Activated CD4-positive, alpha-beta T cell treated with anti-CD3 and anti-CD28 coated beads for 36 hours (primary cell): ENCODE measurements at regions not wholly inside any gene's neighbourhood (a gene's known extent, or its start where the extent isn't known, plus 50 kb on each side); places are given as distances from the start of the nearest gene placed in this dataset.

Source experiments
- ATAC-seq: fragments of 200-7000 bp; cut with Tn5 transposase; one replicate; pipeline ENCODE4 v1.10.0; 2021; ENCODE audit warnings: mild to moderate bottlenecking, moderate library complexity
- CTCF ChIA-PET: fragments of 350-600 bp; sonication (Branson Sonifier 250); formaldehyde crosslinking; loops from one replicate; lab custom pipeline; 2021; ENCODE audit warnings: antibody characterized with exemption; lab: Charles Lee
- POLR2A ChIA-PET: fragments of 350-600 bp; sonication (Branson Sonifier 250); formaldehyde crosslinking; loops from one replicate; lab custom pipeline; 2021; ENCODE audit warnings: antibody characterized with exemption, inconsistent platforms; lab: Charles Lee
- DNase-seq: peaks from one replicate; pipeline ENCODE4 v3.0.0-alpha.2; 2020
- H3K27ac Mint-ChIP-seq: one replicate; pipeline ENCODE4 v1.8.0; 2021; ENCODE audit warnings: mixed read lengths
- H3K27me3 Mint-ChIP-seq: one replicate; pipeline ENCODE4 v1.8.0; 2021; ENCODE audit warnings: mixed read lengths
- H3K36me3 Mint-ChIP-seq: one replicate; pipeline ENCODE4 v1.8.0; 2021; ENCODE audit warnings: low read depth, mixed read lengths
- H3K4me1 Mint-ChIP-seq: one replicate; pipeline ENCODE4 v1.8.0; 2021; ENCODE audit warnings: mixed read lengths
- H3K4me3 Mint-ChIP-seq: one replicate; pipeline ENCODE4 v1.8.0; 2021; ENCODE audit warnings: mild to moderate bottlenecking, moderate library complexity, mixed read lengths
- H3K9me3 Mint-ChIP-seq: one replicate; pipeline ENCODE4 v1.8.0; 2021; ENCODE audit warnings: low read depth, mixed read lengths
- intact Hi-C, 2 experiments: fragments of 100-400 bp; cut with DNase I in 1 of 2; cut with micrococcal nuclease in 1 of 2; formaldehyde crosslinking; loops; one replicate each; pipeline versions ENCODE4 v1.14.2 to v1.15.1; 2022 to 2024; cut with DNase I, micrococcal nuclease

GRCh38 chr9:119844431-119844830 lies 475.2 kb upstream of the BRINP1 start:
- intact Hi-C loops, result no loop called here
- no peak for DNase-seq
- POLR2A ChIA-PET, result no interaction called here
- H3K9me3 Mint-ChIP-seq, result no peaks in the 10 kb centered on the region
- H3K27me3 Mint-ChIP-seq, result no peaks in the 10 kb centered on the region
- CTCF ChIA-PET, result interaction anchor here (1.0 kb wide), 1 partner anchor 288 kb away, joined by 3 read pairs; no protein-coding TSS in a partner anchor
- H3K4me1 Mint-ChIP-seq, result no peaks in the 10 kb centered on the region
- no peak for ATAC-seq
- no peak overlapping the region for H3K4me3 Mint-ChIP-seq
- H3K36me3 Mint-ChIP-seq, result no peaks in the 10 kb centered on the region
- H3K27ac Mint-ChIP-seq, result no peak overlapping the region

- ChIA-PET CTCF (no interaction called here), POLR2A (no interaction called here)
- Mint-ChIP-seq H3K4me1 (no peaks in the 10 kb centered on the region), H3K36me3 (no peaks in the 10 kb centered on the region), H3K4me3 (no peak overlapping the region), H3K9me3 (peaks cover 3% of the 10 kb centered on the region), H3K27me3 (no peaks in the 10 kb centered on the region), H3K27ac (no peak overlapping the region)
- intact Hi-C loops, result no loop called here
- DNase-seq (no peak), ATAC-seq (no peak)
Observed at GRCh38 chr9:119841016-119841415, 471.8 kb upstream of the BRINP1 start.

GRCh38 chr9:119839888-119840287 lies 470.7 kb upstream of the BRINP1 start:
- Mint-ChIP-seq H3K9me3 (peaks cover 3% of the 10 kb centered on the region), H3K4me3 (no peak overlapping the region), H3K27me3 (no peaks in the 10 kb centered on the region), H3K27ac (no peak overlapping the region), H3K36me3 (no peaks in the 10 kb centered on the region), H3K4me1 (no peaks in the 10 kb centered on the region)
- CTCF ChIA-PET, result no interaction called here
- ATAC-seq (no peak), DNase-seq (no peak)
- POLR2A ChIA-PET, result interaction anchor here (0.6 kb wide), 1 partner anchor 9 kb away, joined by 3 read pairs; no protein-coding TSS in a partner anchor
- intact Hi-C loops, result no loop called here

- H3K27me3 Mint-ChIP-seq, result peaks cover 5% of the 10 kb centered on the region
- ChIA-PET POLR2A (no interaction called here), CTCF (no interaction called here)
- intact Hi-C loops, result no loop called here
- no peak overlapping the region for H3K27ac Mint-ChIP-seq
- no peak overlapping the region for H3K4me3 Mint-ChIP-seq
- ATAC-seq (no peak), DNase-seq (no peak)
- H3K36me3 Mint-ChIP-seq, result no peaks in the 10 kb centered on the region
- H3K9me3 Mint-ChIP-seq, result peaks cover 3% of the 10 kb centered on the region
- no peaks in the 10 kb centered on the region for H3K4me1 Mint-ChIP-seq
Observed at GRCh38 chr9:119838210-119838609, 469.0 kb upstream of the BRINP1 start.

GRCh38 chr9:119836036-119836435 lies 466.8 kb upstream of the BRINP1 start:
- H3K27me3 Mint-ChIP-seq, result peaks cover 5% of the 10 kb centered on the region
- H3K27ac Mint-ChIP-seq, result no peak overlapping the region
- H3K9me3 Mint-ChIP-seq, result peaks cover 3% of the 10 kb centered on the region
- POLR2A ChIA-PET, result no interaction called here
- DNase-seq (no peak), ATAC-seq (no peak)
- CTCF ChIA-PET, result no interaction called here
- intact Hi-C loops, result no loop called here
- H3K36me3 Mint-ChIP-seq, result no peaks in the 10 kb centered on the region
- H3K4me3 Mint-ChIP-seq, result no peak overlapping the region
- H3K4me1 Mint-ChIP-seq, result no peaks in the 10 kb centered on the region

GRCh38 chr9:119834064-119834620 lies 464.9 kb upstream of the BRINP1 start:
- ChIA-PET POLR2A (no interaction called here), CTCF (no interaction called here)
- H3K27ac Mint-ChIP-seq, result no peak overlapping the region
- no peaks in the 10 kb centered on the region for H3K4me1 Mint-ChIP-seq
- no peak for ATAC-seq
- peaks cover 5% of the 10 kb centered on the region for H3K27me3 Mint-ChIP-seq
- H3K9me3 Mint-ChIP-seq, result peaks cover 3% of the 10 kb centered on the region
- no peak overlapping the region for H3K4me3 Mint-ChIP-seq
- DNase-seq, result no peak
- intact Hi-C loops, result no loop called here
- no peaks in the 10 kb centered on the region for H3K36me3 Mint-ChIP-seq

GRCh38 chr9:119831309-119831708 lies 462.1 kb upstream of the BRINP1 start:
- Mint-ChIP-seq H3K4me1 (no peaks in the 10 kb centered on the region), H3K9me3 (no peaks in the 10 kb centered on the region)
- CTCF ChIA-PET, result no interaction called here

GRCh38 chr9:119829748-119830147 lies 460.5 kb upstream of the BRINP1 start:
- Mint-ChIP-seq H3K27ac (no peak overlapping the region), H3K4me3 (no peak overlapping the region), H3K4me1 (no peaks in the 10 kb centered on the region), H3K27me3 (peaks cover 7% of the 10 kb centered on the region), H3K9me3 (no peaks in the 10 kb centered on the region), H3K36me3 (no peaks in the 10 kb centered on the region)
- POLR2A ChIA-PET, result no interaction called here
- intact Hi-C loops, result no loop called here
- no peak for ATAC-seq
- no peak for DNase-seq
- CTCF ChIA-PET, result no interaction called here

More at GRCh38 chr9:119831309-119831708, 462.1 kb upstream of the BRINP1 start:
- DNase-seq (no peak), ATAC-seq (no peak)
- Mint-ChIP-seq H3K27me3 (peaks cover 7% of the 10 kb centered on the region), H3K4me3 (no peak overlapping the region), H3K36me3 (no peaks in the 10 kb centered on the region), H3K27ac (no peak overlapping the region)
- intact Hi-C loops, result no loop called here
- POLR2A ChIA-PET, result no interaction called here

- POLR2A ChIA-PET, result no interaction called here
- DNase-seq (no peak), ATAC-seq (no peak)
- H3K27ac Mint-ChIP-seq, result no peak overlapping the region
- H3K27me3 Mint-ChIP-seq, result peaks cover 5% of the 10 kb centered on the region
- CTCF ChIA-PET, result no interaction called here
- intact Hi-C loops, result no loop called here
- H3K9me3 Mint-ChIP-seq, result no peaks in the 10 kb centered on the region
- H3K4me1 Mint-ChIP-seq, result no peaks in the 10 kb centered on the region
- H3K36me3 Mint-ChIP-seq, result no peaks in the 10 kb centered on the region
- H3K4me3 Mint-ChIP-seq, result no peak overlapping the region
Observed at GRCh38 chr9:119829186-119829585, 460.0 kb upstream of the BRINP1 start.

- POLR2A ChIA-PET, result no interaction called here
- Mint-ChIP-seq H3K27me3 (peaks cover 2% of the 10 kb centered on the region), H3K4me3 (no peak overlapping the region), H3K4me1 (no peaks in the 10 kb centered on the region), H3K9me3 (no peaks in the 10 kb centered on the region), H3K36me3 (no peaks in the 10 kb centered on the region), H3K27ac (no peak overlapping the region)
- CTCF ChIA-PET, result interaction anchor here (0.8 kb wide), 1 partner anchor 324 kb away, joined by 3 read pairs; no protein-coding TSS in a partner anchor
- intact Hi-C loops, result no loop called here
- DNase-seq (no peak), ATAC-seq (no peak)
Observed at GRCh38 chr9:119827526-119827925, 458.3 kb upstream of the BRINP1 start.

- Mint-ChIP-seq H3K36me3 (no peaks in the 10 kb centered on the region), H3K9me3 (no peaks in the 10 kb centered on the region), H3K27me3 (peaks cover 2% of the 10 kb centered on the region), H3K27ac (no peak overlapping the region), H3K4me1 (no peaks in the 10 kb centered on the region), H3K4me3 (no peak overlapping the region)
- ChIA-PET CTCF (no interaction called here), POLR2A (no interaction called here)
- ATAC-seq (no peak), DNase-seq (no peak)
- intact Hi-C loops, result no loop called here
Observed at GRCh38 chr9:119827126-119827525, 457.9 kb upstream of the BRINP1 start.

GRCh38 chr9:119818726-119819435 lies 449.6 kb upstream of the BRINP1 start:
- Mint-ChIP-seq H3K36me3 (no peaks in the 10 kb centered on the region), H3K9me3 (no peaks in the 10 kb centered on the region), H3K27me3 (no peaks in the 10 kb centered on the region), H3K4me1 (no peaks in the 10 kb centered on the region), H3K27ac (no peak overlapping the region), H3K4me3 (no peak overlapping the region)
- ChIA-PET CTCF (no interaction called here), POLR2A (no interaction called here)
- ATAC-seq, result no peak
- intact Hi-C loops, result no loop called here
- DNase-seq, result no peak
